ENCODE measurements at regions not wholly inside any gene's neighbourhood (a gene's known extent, or its start where the extent isn't known, plus 50 kb on each side); places are given as distances from the start of the nearest gene placed in this dataset.

DNA sequence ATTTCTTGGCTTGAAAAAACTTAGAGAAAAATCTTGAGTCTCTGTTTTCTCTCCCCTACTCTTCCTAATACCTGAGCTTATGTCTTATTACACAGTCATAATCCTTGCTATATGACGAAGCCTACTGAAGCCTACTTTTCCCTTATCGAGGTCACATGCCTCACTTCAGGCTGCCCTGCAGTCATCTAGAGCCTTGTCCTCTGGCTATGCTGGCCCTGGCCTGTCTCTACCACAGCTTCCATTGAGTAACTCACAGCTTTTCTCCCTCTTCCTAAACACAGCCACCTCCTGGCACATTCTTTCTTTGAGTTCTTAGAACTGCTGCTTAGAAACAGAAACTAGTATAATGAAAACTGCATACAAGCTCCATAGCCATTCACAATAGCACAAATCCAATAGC is 1698.3 kb downstream of the STIM2 start:
- TF ChIP-seq RAD21 (conservative IDR thresholded peaks at IDR 0.05 in 1 of 2, IDR thresholded peaks at IDR 0.05 in 1 of 2): no peak
- TF ChIP-seq PHF8 (IDR thresholded peaks at IDR 0.05; ENCODE audit: borderline replicate concordance, low read depth): no peak
